HUES64 (cell line): ENCODE measurements at regions not wholly inside any gene's neighbourhood (a gene's known extent, or its start where the extent isn't known, plus 50 kb on each side); places are given as distances from the start of the nearest gene placed in this dataset.

Experiments used
- H3K27ac ChIP-seq: 2 replicates; pipeline ENCODE4 v1.7.0; 2013; ENCODE audit warnings: low read depth, low read length, inconsistent platforms
- H3K27me3 ChIP-seq: 2 replicates; pipeline ENCODE4 v1.6.1; 2013; ENCODE audit warnings: mild to moderate bottlenecking, low read length; ENCODE audit not compliant: insufficient read depth
- H3K36me3 ChIP-seq: 2 replicates; pipeline ENCODE4 v1.6.1; 2013; ENCODE audit warnings: mild to moderate bottlenecking, low read length; ENCODE audit not compliant: insufficient read depth
- H3K4me1 ChIP-seq: 2 replicates; pipeline ENCODE4 v1.6.1; 2013; ENCODE audit warnings: mild to moderate bottlenecking, low read length, moderate library complexity; ENCODE audit not compliant: insufficient read depth
- H3K4me3 ChIP-seq: 2 replicates; pipeline ENCODE4 v1.5.1; 2013; ENCODE audit warnings: mild to moderate bottlenecking, low read length, moderate library complexity
- H3K9ac ChIP-seq: 2 replicates; pipeline ENCODE4 v1.6.1; 2013; ENCODE audit warnings: mild to moderate bottlenecking, low read depth, low read length
- H3K9me3 ChIP-seq: 2 replicates; pipeline ENCODE4 v1.6.1; 2013; ENCODE audit warnings: low read depth, low read length; ENCODE audit not compliant: insufficient read depth
- WGBS: fragments of 150-250, 120-280 bp; methylation state at CpG from one replicate; pipeline ENCODE4 v1.1.7; 2013; ENCODE audit warnings: missing lambda C conversion rate; 5-methylcytosine and 5-hydroxymethylcytosine counted together

GRCh38 chr13:70206671-70207070 is 98.4 kb upstream of the KLHL1 start:
- Histone ChIP-seq H3K9me3 (peaks cover 49% of the 10 kb centered on the region), H3K36me3 (no peaks in the 10 kb centered on the region), H3K27me3 (no peaks in the 10 kb centered on the region), H3K4me1 (no peaks in the 10 kb centered on the region), H3K4me3 (no peak overlapping the region), H3K27ac (no peak overlapping the region), H3K9ac (no peak overlapping the region)

- Histone ChIP-seq H3K9ac (no peak overlapping the region), H3K4me3 (no peak overlapping the region), H3K4me1 (no peaks in the 10 kb centered on the region), H3K27ac (no peak overlapping the region), H3K36me3 (no peaks in the 10 kb centered on the region), H3K9me3 (peaks cover 51% of the 10 kb centered on the region), H3K27me3 (no peaks in the 10 kb centered on the region)
- 97% methylated on average over 5 of the region's 5 CpGs for WGBS
Observed at GRCh38 chr13:70203661-70204229, 95.5 kb upstream of the KLHL1 start.

DNA sequence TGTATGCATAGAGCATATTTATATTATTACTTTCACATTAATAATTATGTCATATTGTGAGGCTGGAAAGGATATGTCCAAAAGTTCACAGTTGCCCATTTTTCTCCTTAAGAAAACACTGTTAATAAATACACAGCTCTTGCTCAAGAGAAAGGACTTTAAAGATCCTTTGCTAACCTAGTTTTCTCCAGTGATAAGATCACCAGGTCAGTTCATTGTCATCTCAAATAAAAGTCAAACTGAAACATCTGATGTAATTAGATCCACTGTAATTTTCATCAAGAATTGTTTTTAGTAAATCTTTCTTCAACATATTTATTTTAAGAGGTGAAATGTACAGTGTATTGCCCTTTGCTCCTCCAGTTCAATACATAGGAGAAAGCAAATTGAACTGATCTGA is 82.8 kb upstream of the KLHL1 start:
- Histone ChIP-seq H3K4me1 (no peaks in the 10 kb centered on the region), H3K36me3 (no peaks in the 10 kb centered on the region), H3K4me3 (no peak overlapping the region), H3K9ac (no peak overlapping the region), H3K9me3 (no peaks in the 10 kb centered on the region), H3K27ac (no peak overlapping the region), H3K27me3 (no peaks in the 10 kb centered on the region)

GRCh38 chr13:70189981-70190380 is 81.7 kb upstream of the KLHL1 start:
- H3K4me1 ChIP-seq: no peaks in the 10 kb centered on the region
- H3K27me3 ChIP-seq: no peaks in the 10 kb centered on the region
- H3K9ac ChIP-seq: no peak overlapping the region
- H3K4me3 ChIP-seq: no peak overlapping the region
- no peak overlapping the region for H3K27ac ChIP-seq
- no peaks in the 10 kb centered on the region for H3K36me3 ChIP-seq
- WGBS: 95% methylated on average over 2 of the region's 2 CpGs
- no peaks in the 10 kb centered on the region for H3K9me3 ChIP-seq

- no peaks in the 10 kb centered on the region for H3K4me1 ChIP-seq
- H3K9ac ChIP-seq: no peak overlapping the region
- no peaks in the 10 kb centered on the region for H3K9me3 ChIP-seq
- H3K27me3 ChIP-seq: no peaks in the 10 kb centered on the region
- no peak overlapping the region for H3K4me3 ChIP-seq
- H3K27ac ChIP-seq: no peak overlapping the region
- 97% methylated on average over 2 of the region's 2 CpGs for WGBS
- H3K36me3 ChIP-seq: no peaks in the 10 kb centered on the region
Observed at GRCh38 chr13:70188567-70188966, 80.3 kb upstream of the KLHL1 start.

- H3K4me1 ChIP-seq: no peaks in the 10 kb centered on the region
- no CpG with 5 or more reads among the region's 2 CpGs for WGBS
- no peaks in the 10 kb centered on the region for H3K9me3 ChIP-seq
- H3K9ac ChIP-seq: no peak overlapping the region
- no peaks in the 10 kb centered on the region for H3K27me3 ChIP-seq
- no peaks in the 10 kb centered on the region for H3K36me3 ChIP-seq
- no peak overlapping the region for H3K27ac ChIP-seq
- H3K4me3 ChIP-seq: no peak overlapping the region
Observed at GRCh38 chr13:70183041-70183440, 74.8 kb upstream of the KLHL1 start.
